K562 (cell line): ENCODE measurements at regions not wholly inside any gene's neighbourhood (a gene's known extent, or its start where the extent isn't known, plus 50 kb on each side); places are given as distances from the start of the nearest gene placed in this dataset.

Experiments
- BCLAF1 ChIP-seq, 2 experiments: fragments of 450-650 bp in 1 of 2; IDR thresholded peaks; 2 replicates each; pipeline ENCODE4 v1.6.1; 2011 to 2017; ENCODE audit warnings: low read depth in 2 of 2, antibody characterized with exemption in 1 of 2, borderline replicate concordance in 1 of 2, low read length in 1 of 2, mild to moderate bottlenecking in 1 of 2, mixed read lengths in 1 of 2; ENCODE audit not compliant: control insufficient read depth in 1 of 2
- BRD9 ChIP-seq: fragments of 450-650 bp; IDR thresholded peaks from 2 replicates; pipeline ENCODE4 v1.6.1; 2018; ENCODE audit warnings: low read depth; ENCODE audit not compliant: partially characterized antibody
- DEAF1 ChIP-seq: fragments of 450-650 bp; formaldehyde crosslinking; IDR thresholded peaks from 2 replicates; pipeline ENCODE4 v1.4.0; 2020; ENCODE audit warnings: mild to moderate bottlenecking, moderate library complexity
- DPF2 ChIP-seq: fragments of 450-650 bp; IDR thresholded peaks from 2 replicates; pipeline ENCODE4 v1.6.1; 2016
- HDAC1 ChIP-seq, 2 experiments: fragments of 450-650 bp; IDR thresholded peaks; 2 replicates each; pipeline ENCODE4 v1.6.1; 2016 to 2017; ENCODE audit warnings: inconsistent platforms in 1 of 2, mild to moderate bottlenecking in 1 of 2, moderate library complexity in 1 of 2
- HNRNPLL ChIP-seq: fragments of 200-400 bp; formaldehyde crosslinking; IDR thresholded peaks from 2 replicates; pipeline ENCODE4 v1.6.1; 2017; ENCODE audit warnings: low read length, low read depth, mild to moderate bottlenecking; ENCODE audit not compliant: poor library complexity, severe bottlenecking
- LEF1 ChIP-seq: fragments of 450-650 bp; IDR thresholded peaks from 2 replicates; pipeline ENCODE4 v1.6.1; 2016; ENCODE audit warnings: mild to moderate bottlenecking
- NR4A1 ChIP-seq, 2 experiments: fragments of 250-450 bp in 1 of 2; fragments of 450-650 bp in 1 of 2; sonication (Bioruptor Pico) in 1 of 2; IDR thresholded peaks; 2 replicates each; pipeline versions ENCODE4 v1.4.0 to v1.6.1; 2016 to 2020; ENCODE audit warnings: mild to moderate bottlenecking in 2 of 2, missing compliant biosample characterization in 1 of 2, missing genetic modification characterization in 1 of 2, moderate library complexity in 1 of 2
- PKNOX1 ChIP-seq: fragments of 450-650 bp; IDR thresholded peaks from 2 replicates; pipeline ENCODE4 v1.6.1; 2016
- POLR2A ChIP-seq: fragments of 450-650 bp; conservative IDR thresholded peaks from 2 replicates; pipeline ENCODE4 v1.6.1; 2016
- POLR2G ChIP-seq: fragments of 200-400 bp; formaldehyde crosslinking; IDR thresholded peaks from 2 replicates; pipeline ENCODE4 v1.6.1; 2017; ENCODE audit warnings: low read depth, mild to moderate bottlenecking, antibody characterized with exemption, low read length, moderate library complexity
- SUPT5H ChIP-seq: fragments of 450-650 bp; IDR thresholded peaks from 2 replicates; pipeline ENCODE4 v1.6.1; 2016
- TSHZ1 ChIP-seq: fragments of 250-450 bp; sonication (Bioruptor Pico); IDR thresholded peaks from 2 replicates; pipeline ENCODE4 v1.4.0; 2020; ENCODE audit warnings: mild to moderate bottlenecking, moderate library complexity
- YBX1 ChIP-seq: fragments of 450-650 bp; IDR thresholded peaks from 2 replicates; pipeline ENCODE4 v1.7.1; 2016; ENCODE audit warnings: mild to moderate bottlenecking
- ZNF324 ChIP-seq: fragments of 250-450 bp; sonication (Bioruptor Pico); IDR thresholded peaks from 2 replicates; pipeline ENCODE4 v1.4.0; 2020; ENCODE audit warnings: mild to moderate bottlenecking
- TF ChIP-seq, protein P1 (sequence below), 3 experiments: IDR thresholded peaks in 2 of 3; conservative IDR thresholded peaks in 1 of 3; 2 replicates each; pipeline ENCODE4 v1.5.1; 2011 to 2012; ENCODE audit warnings: low read length in 3 of 3, mild to moderate bottlenecking in 3 of 3, control low read depth in 2 of 3, improper control_type of control experiment in 1 of 3, inconsistent platforms in 1 of 3, low read depth in 1 of 3, mixed read lengths in 1 of 3, moderate library complexity in 1 of 3; ENCODE audit not compliant: insufficient read depth in 2 of 3

GRCh38 chr12:113591480-113591974 lies 119.9 kb upstream of the LHX5 start (continued):
- TF ChIP-seq TSHZ1 (CRISPR knock-in tag) (no peak), ZNF324 (CRISPR knock-in tag) (no peak), LEF1 (no peak), YBX1 (no peak), HDAC1 (IDR thresholded peaks at IDR 0.05) (0 out of 4 replicates have a peak, but pooled peaks of 1 of the 2 experiments have one; percentile 41), SUPT5H (peak; percentile 60), POLR2G (peak; percentile 91), NR4A1 (CRISPR knock-in tag; IDR thresholded peaks at IDR 0.05) (no peak), NR4A1 (tag; IDR thresholded peaks at IDR 0.05) (0 out of 2 replicates have a peak, but pooled peaks have one; percentile 20), POLR2A (peak; percentile 59), PKNOX1 (peak; percentile 38; the same call in 1 of the 2 replicates), DPF2 (no peak), DEAF1 (CRISPR knock-in tag) (no peak; the same call in 1 of the 2 replicates), BCLAF1 (IDR thresholded peaks at IDR 0.05; ENCODE audit: borderline replicate concordance in 1 of 2, control insufficient read depth in 1 of 2, low read depth in 2 of 2, low read length in 1 of 2) (no peak), HNRNPLL (no peak), BRD9 (no peak)
- TF ChIP-seq, protein P1, sequence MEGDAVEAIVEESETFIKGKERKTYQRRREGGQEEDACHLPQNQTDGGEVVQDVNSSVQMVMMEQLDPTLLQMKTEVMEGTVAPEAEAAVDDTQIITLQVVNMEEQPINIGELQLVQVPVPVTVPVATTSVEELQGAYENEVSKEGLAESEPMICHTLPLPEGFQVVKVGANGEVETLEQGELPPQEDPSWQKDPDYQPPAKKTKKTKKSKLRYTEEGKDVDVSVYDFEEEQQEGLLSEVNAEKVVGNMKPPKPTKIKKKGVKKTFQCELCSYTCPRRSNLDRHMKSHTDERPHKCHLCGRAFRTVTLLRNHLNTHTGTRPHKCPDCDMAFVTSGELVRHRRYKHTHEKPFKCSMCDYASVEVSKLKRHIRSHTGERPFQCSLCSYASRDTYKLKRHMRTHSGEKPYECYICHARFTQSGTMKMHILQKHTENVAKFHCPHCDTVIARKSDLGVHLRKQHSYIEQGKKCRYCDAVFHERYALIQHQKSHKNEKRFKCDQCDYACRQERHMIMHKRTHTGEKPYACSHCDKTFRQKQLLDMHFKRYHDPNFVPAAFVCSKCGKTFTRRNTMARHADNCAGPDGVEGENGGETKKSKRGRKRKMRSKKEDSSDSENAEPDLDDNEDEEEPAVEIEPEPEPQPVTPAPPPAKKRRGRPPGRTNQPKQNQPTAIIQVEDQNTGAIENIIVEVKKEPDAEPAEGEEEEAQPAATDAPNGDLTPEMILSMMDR (IDR thresholded peaks at IDR 0.05 in 2 of 3, conservative IDR thresholded peaks at IDR 0.05 in 1 of 3; ENCODE audit: insufficient read depth in 2 of 3, low read depth in 1 of 3, low read length in 3 of 3) = peak in 1 of 3 experiments; percentile 4; a peak in 1 of 6 replicates
